MM.1S (cell line): ENCODE measurements at regions not wholly inside any gene's neighbourhood (a gene's known extent, or its start where the extent isn't known, plus 50 kb on each side); places are given as distances from the start of the nearest gene placed in this dataset.

Source experiments
- DNase-seq: peaks from one replicate; pipeline ENCODE4 v3.0.0-alpha.2; 2015
- H2AFZ ChIP-seq: fragments of 300-600 bp; sonication (generic); 2 replicates; pipeline ENCODE4 v1.6.0; 2016; ENCODE audit warnings: antibody characterized with exemption, low read length
- H3F3A ChIP-seq: fragments of 300-600 bp; sonication (generic); 2 replicates; pipeline ENCODE4 v1.6.1; 2016; ENCODE audit warnings: mild to moderate bottlenecking, antibody characterized with exemption, low read length, moderate library complexity, mixed read lengths; ENCODE audit not compliant: insufficient read depth
- H3K27ac ChIP-seq: fragments of 300-600 bp; sonication (generic); 2 replicates; pipeline ENCODE4 v1.5.1; 2016; ENCODE audit warnings: mild to moderate bottlenecking, low read length
- H3K27me3 ChIP-seq: fragments of 300-600 bp; sonication (generic); replicated peaks from 2 replicates; pipeline ENCODE4 v1.6.0; 2016; ENCODE audit warnings: low read length; ENCODE audit not compliant: insufficient read depth
- H3K36me3 ChIP-seq: fragments of 300-600 bp; sonication (generic); replicated peaks from 2 replicates; pipeline ENCODE4 v1.6.1; 2016; ENCODE audit warnings: mild to moderate bottlenecking, low read length, mixed read lengths; ENCODE audit not compliant: insufficient read depth
- H3K4me1 ChIP-seq: fragments of 300-600 bp; sonication (generic); 2 replicates; pipeline ENCODE4 v1.6.1; 2016; ENCODE audit warnings: low read length, mixed read lengths
- H3K4me2 ChIP-seq: fragments of 300-600 bp; sonication (generic); 2 replicates; pipeline ENCODE4 v1.6.0; 2016; ENCODE audit warnings: low read depth, low read length
- H3K4me3 ChIP-seq: fragments of 300-600 bp; sonication (generic); 2 replicates; pipeline ENCODE4 v1.5.1; 2016; ENCODE audit warnings: low read length, mixed read lengths
- H3K79me2 ChIP-seq: fragments of 300-600 bp; sonication (generic); 2 replicates; pipeline ENCODE4 v1.6.1; 2016; ENCODE audit warnings: mixed run types, low read length, mixed read lengths
- H3K9ac ChIP-seq: fragments of 300-600 bp; sonication (generic); 2 replicates; pipeline ENCODE4 v1.6.1; 2016; ENCODE audit warnings: low read length, mixed read lengths
- H3K9me2 ChIP-seq: fragments of 300-600 bp; sonication (generic); replicated peaks from 2 replicates; pipeline ENCODE4 v1.6.1; 2016; ENCODE audit warnings: mild to moderate bottlenecking, low read length, mixed read lengths; ENCODE audit not compliant: insufficient read depth
- H3K9me3 ChIP-seq: fragments of 300-600 bp; sonication (generic); replicated peaks from 2 replicates; pipeline ENCODE4 v1.6.1; 2016; ENCODE audit warnings: mild to moderate bottlenecking, low read length, mixed read lengths; ENCODE audit not compliant: insufficient read depth
- H4K20me1 ChIP-seq: fragments of 300-600 bp; sonication (generic); 2 replicates; pipeline ENCODE4 v1.6.1; 2016; ENCODE audit warnings: mild to moderate bottlenecking, low read length, moderate library complexity, mixed read lengths; ENCODE audit not compliant: insufficient read depth
- EZH2 ChIP-seq: fragments of 300-600 bp; sonication (generic); optimal IDR thresholded peaks from 2 replicates; pipeline ENCODE3; 2017; ENCODE audit warnings: low read depth, mild to moderate bottlenecking, antibody characterized with exemption, low read length, mixed read lengths
- EZH2phosphoT487 ChIP-seq: fragments of 300-600 bp; sonication (generic); IDR thresholded peaks from 2 replicates; pipeline ENCODE4 v1.6.1; 2018; ENCODE audit warnings: antibody characterized with exemption, low read length
- TF ChIP-seq, protein P1 (sequence below): fragments of 300-600 bp; sonication (generic); IDR thresholded peaks from 2 replicates; pipeline ENCODE4 v1.5.1; 2016; ENCODE audit warnings: antibody characterized with exemption, low read length, mixed read lengths

DNA sequence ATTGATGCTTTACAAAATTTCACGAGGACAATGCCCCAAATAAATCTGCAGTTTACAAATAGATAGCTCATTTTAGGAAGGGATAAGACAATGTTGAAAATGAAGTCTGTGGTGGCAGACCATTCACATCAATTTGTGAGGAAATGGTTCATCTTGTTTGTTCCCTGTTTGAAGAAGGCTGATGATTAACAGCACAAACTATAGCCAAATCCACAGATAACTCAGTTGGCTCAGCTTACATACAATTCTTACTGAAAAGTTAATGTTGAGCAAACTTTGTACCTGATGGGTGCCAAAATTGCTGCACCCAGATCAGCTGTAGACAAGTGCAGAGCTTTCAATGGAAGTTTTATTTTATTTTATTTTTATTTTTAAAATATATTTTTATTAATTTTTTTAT lies 763.9 kb downstream of the DOK5 start:
- DNase-seq = no peak
- no peak for TF ChIP-seq EZH2phosphoT487
- TF ChIP-seq, protein P1, sequence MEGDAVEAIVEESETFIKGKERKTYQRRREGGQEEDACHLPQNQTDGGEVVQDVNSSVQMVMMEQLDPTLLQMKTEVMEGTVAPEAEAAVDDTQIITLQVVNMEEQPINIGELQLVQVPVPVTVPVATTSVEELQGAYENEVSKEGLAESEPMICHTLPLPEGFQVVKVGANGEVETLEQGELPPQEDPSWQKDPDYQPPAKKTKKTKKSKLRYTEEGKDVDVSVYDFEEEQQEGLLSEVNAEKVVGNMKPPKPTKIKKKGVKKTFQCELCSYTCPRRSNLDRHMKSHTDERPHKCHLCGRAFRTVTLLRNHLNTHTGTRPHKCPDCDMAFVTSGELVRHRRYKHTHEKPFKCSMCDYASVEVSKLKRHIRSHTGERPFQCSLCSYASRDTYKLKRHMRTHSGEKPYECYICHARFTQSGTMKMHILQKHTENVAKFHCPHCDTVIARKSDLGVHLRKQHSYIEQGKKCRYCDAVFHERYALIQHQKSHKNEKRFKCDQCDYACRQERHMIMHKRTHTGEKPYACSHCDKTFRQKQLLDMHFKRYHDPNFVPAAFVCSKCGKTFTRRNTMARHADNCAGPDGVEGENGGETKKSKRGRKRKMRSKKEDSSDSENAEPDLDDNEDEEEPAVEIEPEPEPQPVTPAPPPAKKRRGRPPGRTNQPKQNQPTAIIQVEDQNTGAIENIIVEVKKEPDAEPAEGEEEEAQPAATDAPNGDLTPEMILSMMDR = no peak
- TF ChIP-seq EZH2 = no peak
- Histone ChIP-seq H3K36me3 (no peaks in the 10 kb centered on the region), H3K9me2 (no peaks in the 10 kb centered on the region), H3K4me1 (no peaks in the 10 kb centered on the region), H3K27ac (no peak overlapping the region), H2AFZ (no peak overlapping the region), H3K79me2 (no peaks in the 10 kb centered on the region), H3K4me2 (no peak overlapping the region), H3K9me3 (no peaks in the 10 kb centered on the region), H3K4me3 (no peak overlapping the region), H4K20me1 (no peaks in the 10 kb centered on the region), H3F3A (no peaks in the 10 kb centered on the region), H3K9ac (no peak overlapping the region), H3K27me3 (no peaks in the 10 kb centered on the region)

DNA sequence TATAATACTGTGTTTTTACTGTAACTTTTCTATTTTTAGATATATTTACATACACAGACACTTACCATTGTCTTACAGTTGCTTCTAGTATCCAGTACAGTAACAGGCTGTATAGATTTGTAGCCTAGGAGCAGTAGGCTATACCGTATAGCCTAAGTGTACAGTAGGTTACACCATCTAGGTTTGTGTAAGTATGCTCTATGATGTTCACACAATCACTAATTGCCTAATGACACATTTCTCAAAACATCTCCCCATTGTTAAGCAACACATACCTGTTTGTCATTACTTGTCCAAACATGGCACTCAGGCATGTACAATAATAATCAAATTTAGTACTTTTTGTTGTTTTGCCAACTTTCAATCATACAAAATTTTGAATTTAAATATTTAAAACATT lies 757.3 kb downstream of the DOK5 start:
- Histone ChIP-seq H4K20me1 (no peaks in the 10 kb centered on the region), H3K4me3 (no peak overlapping the region), H3K4me1 (no peaks in the 10 kb centered on the region), H3K36me3 (no peaks in the 10 kb centered on the region), H2AFZ (no peak overlapping the region), H3K27me3 (no peaks in the 10 kb centered on the region), H3F3A (no peaks in the 10 kb centered on the region), H3K9me3 (no peaks in the 10 kb centered on the region), H3K79me2 (no peaks in the 10 kb centered on the region), H3K9ac (no peak overlapping the region), H3K9me2 (no peaks in the 10 kb centered on the region), H3K4me2 (no peak overlapping the region), H3K27ac (no peak overlapping the region)
- DNase-seq = no peak
- TF ChIP-seq EZH2 (no peak), EZH2phosphoT487 (no peak)
- TF ChIP-seq, protein P1 = no peak

DNA sequence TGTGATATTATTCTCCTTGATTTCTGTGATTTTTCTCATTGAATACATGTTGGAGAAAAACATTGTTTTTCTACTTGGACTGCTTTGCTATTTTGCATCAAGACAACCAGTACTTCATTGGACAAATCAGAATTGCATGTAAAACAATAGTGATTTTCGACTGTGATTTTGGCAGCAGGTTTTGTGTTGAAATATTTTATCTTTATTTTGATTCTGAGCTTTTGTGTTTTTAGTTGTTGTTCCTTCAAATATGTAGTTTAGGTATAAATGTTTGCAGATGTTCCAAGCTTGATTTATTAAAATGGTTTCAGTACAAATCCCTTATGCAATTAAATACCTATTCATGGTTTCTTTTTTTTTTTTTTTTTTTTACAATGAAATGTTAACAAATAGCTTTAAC lies 754.1 kb downstream of the DOK5 start:
- Histone ChIP-seq H3K4me1 (no peaks in the 10 kb centered on the region), H3K9me2 (no peaks in the 10 kb centered on the region), H3F3A (no peaks in the 10 kb centered on the region), H2AFZ (no peak overlapping the region), H3K27ac (no peak overlapping the region), H3K4me3 (no peak overlapping the region), H3K27me3 (no peaks in the 10 kb centered on the region), H3K4me2 (no peak overlapping the region), H3K9me3 (no peaks in the 10 kb centered on the region), H3K9ac (no peak overlapping the region), H3K36me3 (no peaks in the 10 kb centered on the region), H3K79me2 (no peaks in the 10 kb centered on the region), H4K20me1 (no peaks in the 10 kb centered on the region)
- no peak for DNase-seq
- TF ChIP-seq EZH2 (no peak), EZH2phosphoT487 (no peak)

DNA sequence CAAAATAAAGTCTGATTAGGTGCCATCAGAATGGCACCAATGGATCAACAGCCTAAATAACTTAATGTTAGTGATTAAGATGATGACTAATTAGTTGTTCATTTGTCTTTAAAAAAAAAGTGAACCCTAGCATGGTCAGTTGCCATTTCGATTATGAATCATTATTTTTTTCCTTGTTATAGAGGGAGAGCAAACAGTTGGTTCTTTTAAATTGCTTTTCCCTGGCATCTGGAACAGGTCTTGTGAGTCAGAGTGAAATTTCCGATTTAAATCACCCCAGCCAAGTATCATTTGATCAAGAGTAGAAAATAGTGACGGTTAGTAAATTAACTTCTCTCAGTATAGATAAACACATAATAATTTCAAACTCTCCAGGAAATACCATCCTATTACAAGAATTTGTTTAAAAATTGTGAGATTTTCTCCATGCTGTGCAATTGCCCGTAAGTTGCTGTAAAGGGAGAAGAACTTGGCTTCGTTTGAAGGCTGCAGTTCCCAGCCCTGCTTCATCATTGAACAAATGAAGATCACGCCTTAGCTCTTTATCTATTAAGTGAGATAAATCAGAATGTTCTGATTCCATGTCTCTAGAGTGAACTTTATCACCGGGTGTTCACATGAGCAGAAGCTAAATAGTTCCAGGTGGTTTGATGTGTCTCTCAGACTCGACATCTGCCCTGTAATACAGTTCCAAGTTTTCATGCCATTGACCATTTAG lies 741.3 kb downstream of the DOK5 start:
- no peak overlapping the region for H2AFZ ChIP-seq
- no peak for DNase-seq
- H3K4me2 ChIP-seq = no peak overlapping the region
- no peaks in the 10 kb centered on the region for H3K4me1 ChIP-seq
- no peaks in the 10 kb centered on the region for H4K20me1 ChIP-seq
- no peak overlapping the region for H3K4me3 ChIP-seq
- H3K9me2 ChIP-seq = no peaks in the 10 kb centered on the region
- no peaks in the 10 kb centered on the region for H3K36me3 ChIP-seq
- no peaks in the 10 kb centered on the region for H3F3A ChIP-seq
- TF ChIP-seq EZH2 (no peak), EZH2phosphoT487 (no peak)
- H3K27me3 ChIP-seq = no peaks in the 10 kb centered on the region
- H3K9ac ChIP-seq = no peak overlapping the region
- H3K79me2 ChIP-seq = no peaks in the 10 kb centered on the region
- H3K27ac ChIP-seq = no peak overlapping the region
- H3K9me3 ChIP-seq = no peaks in the 10 kb centered on the region
